ENCODE measurements at regions not wholly inside any gene's neighbourhood (a gene's known extent, or its start where the extent isn't known, plus 50 kb on each side); places are given as distances from the start of the nearest gene placed in this dataset.

- Mint-ChIP-seq H3K27ac (no peak overlapping the region), H3K27me3 (ENCODE audit: insufficient read depth, low read depth, poor library complexity) (no peaks in the 10 kb centered on the region), H3K36me3 (ENCODE audit: low read depth) (no peaks in the 10 kb centered on the region), H3K4me3 (no peak overlapping the region), H3K9me3 (no peaks in the 10 kb centered on the region), H3K4me1 (no peaks in the 10 kb centered on the region)
- Histone ChIP-seq H4K20me1 (replicated peaks; ENCODE audit: insufficient read depth) (no peaks in the 10 kb centered on the region), H3K4me2 (no peak overlapping the region), H3K27me3 (ENCODE audit: insufficient read depth) (no peaks in the 10 kb centered on the region), H3K79me2 (replicated peaks; ENCODE audit: insufficient read depth) (no peaks in the 10 kb centered on the region), H2AFZ (no peak overlapping the region), H3F3A (replicated peaks; ENCODE audit: low read depth) (no peaks in the 10 kb centered on the region), H3K27ac (ENCODE audit: low read depth) (no peak overlapping the region), H3K4me3 (no peak overlapping the region), H3K9me2 (ENCODE audit: insufficient read depth) (0 out of 2 replicates have a peak, but pooled peaks cover 2% of the 10 kb centered on the region), H3K4me1 (ENCODE audit: insufficient read depth) (no peaks in the 10 kb centered on the region), H3K36me3 (ENCODE audit: insufficient read depth) (no peaks in the 10 kb centered on the region)
- ATAC-seq (no peak), DNase-seq (ENCODE audit: low spot score) (no peak)
- TF ChIP-seq CREB1 (CRISPR knock-in tag; IDR thresholded peaks at IDR 0.05; ENCODE audit: low read depth) (no peak), ZNF114 (CRISPR knock-in tag; IDR thresholded peaks at IDR 0.05) (no peak), ETS1 (IDR thresholded peaks at IDR 0.05) (no peak), ZNF462 (CRISPR knock-in tag; IDR thresholded peaks at IDR 0.05) (no peak), JUNB (IDR thresholded peaks at IDR 0.05; ENCODE audit: unreplicated experiment) (no peak), STAT1 (IDR thresholded peaks at IDR 0.05; ENCODE audit: unreplicated experiment) (no peak), REST (IDR thresholded peaks at IDR 0.05; ENCODE audit: unreplicated experiment) (no peak), EZH2 (IDR thresholded peaks at IDR 0.05; ENCODE audit: low read depth, unreplicated experiment) (no peak), NANOG (IDR thresholded peaks at IDR 0.05; ENCODE audit: borderline replicate concordance) (no peak), POLR2AphosphoS5 (IDR thresholded peaks at IDR 0.05; ENCODE audit: low read depth) (no peak)
- TF ChIP-seq, protein P1, sequence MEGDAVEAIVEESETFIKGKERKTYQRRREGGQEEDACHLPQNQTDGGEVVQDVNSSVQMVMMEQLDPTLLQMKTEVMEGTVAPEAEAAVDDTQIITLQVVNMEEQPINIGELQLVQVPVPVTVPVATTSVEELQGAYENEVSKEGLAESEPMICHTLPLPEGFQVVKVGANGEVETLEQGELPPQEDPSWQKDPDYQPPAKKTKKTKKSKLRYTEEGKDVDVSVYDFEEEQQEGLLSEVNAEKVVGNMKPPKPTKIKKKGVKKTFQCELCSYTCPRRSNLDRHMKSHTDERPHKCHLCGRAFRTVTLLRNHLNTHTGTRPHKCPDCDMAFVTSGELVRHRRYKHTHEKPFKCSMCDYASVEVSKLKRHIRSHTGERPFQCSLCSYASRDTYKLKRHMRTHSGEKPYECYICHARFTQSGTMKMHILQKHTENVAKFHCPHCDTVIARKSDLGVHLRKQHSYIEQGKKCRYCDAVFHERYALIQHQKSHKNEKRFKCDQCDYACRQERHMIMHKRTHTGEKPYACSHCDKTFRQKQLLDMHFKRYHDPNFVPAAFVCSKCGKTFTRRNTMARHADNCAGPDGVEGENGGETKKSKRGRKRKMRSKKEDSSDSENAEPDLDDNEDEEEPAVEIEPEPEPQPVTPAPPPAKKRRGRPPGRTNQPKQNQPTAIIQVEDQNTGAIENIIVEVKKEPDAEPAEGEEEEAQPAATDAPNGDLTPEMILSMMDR (conservative IDR thresholded peaks at IDR 0.05; ENCODE audit: low read depth in 2 of 2) = no peak
Observed at GRCh38 chr2:204487447-204488229, 57.6 kb upstream of the PARD3B start.

Measured in GM23338 (cell line).